Heart left ventricle (tissue), 13 donors: ENCODE measurements at regions not wholly inside any gene's neighbourhood (a gene's known extent, or its start where the extent isn't known, plus 50 kb on each side); places are given as distances from the start of the nearest gene placed in this dataset.

ENCODE experiments used
- CTCF ChIP-seq, 12 donors: fragments of 200-600 bp; sonication (generic) in 4 of 12; IDR thresholded peaks; one replicate each; pipeline versions ENCODE4 v1.5.0 to v1.8.0; 2018 to 2022; ENCODE audit warnings: antibody characterized with exemption in 12 of 12, mild to moderate bottlenecking in 5 of 12
- POLR2A ChIP-seq, 2 donors: fragments of 450-650 bp; IDR thresholded peaks; one replicate each; pipeline ENCODE4 v1.6.1; 2017; ENCODE audit warnings: antibody characterized with exemption in 2 of 2, mild to moderate bottlenecking in 2 of 2, moderate library complexity in 2 of 2
- donor health status: ischemic (EF 13 %, LVEDD 7.1; RV severe dilation, severe dysfunction).
- donor health status: DM: no; HTN: yes; CAD: no.
- donor health status: DM: no; HTN: no; CAD: no.
- donor health status: ischemic (EF 25% LVEDD 6.9; RV normal size, moderate dysfunction).
- donor health status: ischemic (EF 25% LVEDD 5.7; RV mildly dilated, moderate dysfunction).
- donor health status: ischemic (EF 35%, LVEDD 5.7; RV mildly dilated, moderate dysfunction).
- donor health status: nonischemic (EF 11% LVEDD 7.7; RV severe dilation, severe dysfunction).
- donor health status: DM: yes; HTN: yes; CAD: no.
- donor health status: PGD.
- donor health status: ischemic (EF 29% LVEDD 5.4; RV normal size, mild dysfunction).
- donor health status: nonischemic (EF 23%, LVEDD 6.1; RV moderate dilation, normal function).

DNA sequence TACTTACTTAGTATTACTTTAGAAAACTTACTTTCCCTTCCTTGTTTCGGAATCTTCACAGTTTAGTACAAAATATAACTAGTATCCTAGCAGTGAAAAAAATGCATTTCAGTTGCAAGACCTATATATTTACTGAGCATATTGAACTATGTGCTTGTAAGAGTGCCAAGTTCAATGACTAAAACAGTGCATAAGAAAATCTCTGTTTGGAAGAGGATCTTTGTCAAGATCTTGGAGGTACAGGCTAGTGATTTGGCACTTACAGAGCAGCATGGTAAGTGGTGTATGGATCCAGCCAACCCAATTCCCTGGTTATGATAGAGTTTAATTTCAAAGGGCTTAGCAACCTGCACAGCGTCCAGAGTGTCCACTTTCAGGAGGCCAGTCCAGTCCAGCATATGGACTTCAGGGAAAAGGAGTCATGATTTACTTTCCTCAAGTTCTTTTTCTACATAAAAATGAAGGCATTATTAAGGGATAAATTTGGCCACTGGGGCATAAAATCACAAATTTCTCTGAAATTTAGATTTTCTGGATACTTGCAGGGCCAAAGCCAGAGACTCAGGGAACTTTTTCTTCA lies 625.8 kb upstream of the BCHE start:
- TF ChIP-seq CTCF (IDR thresholded peaks at IDR 0.05) (no peak), POLR2A (IDR thresholded peaks at IDR 0.05) (no peak)
